Inflammatory macrophage (primary cell): ENCODE measurements at regions not wholly inside any gene's neighbourhood (a gene's known extent, or its start where the extent isn't known, plus 50 kb on each side); places are given as distances from the start of the nearest gene placed in this dataset.
"Not testable (repeated sequence)": the region's sequence is repeated elsewhere in the genome, so short reads cannot be mapped to it uniquely, and the experiment has no call there.

ENCODE experiments used
- DNase-seq, 2 donors: peaks; one replicate each; pipeline ENCODE4 v3.0.0-alpha.2; 2020 to 2022

DNA sequence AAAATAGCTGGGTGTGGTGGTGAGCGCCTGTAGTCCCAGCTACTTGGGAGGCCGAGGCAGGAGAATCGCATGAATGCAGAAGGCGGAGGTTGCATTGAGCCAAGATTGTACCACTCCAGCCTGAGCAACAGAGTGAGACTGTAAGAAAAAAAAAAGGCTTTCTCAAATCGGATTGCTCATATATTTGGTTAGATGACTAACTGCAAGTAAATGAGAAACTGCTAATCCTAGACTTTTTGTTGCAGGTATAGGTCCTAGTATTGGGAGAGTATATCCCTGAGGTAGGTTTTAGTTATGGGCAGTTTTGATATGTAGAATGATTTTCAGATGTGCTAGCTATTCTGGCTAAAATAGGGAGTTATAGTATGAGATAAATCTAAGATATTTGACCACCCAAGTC lies 944.8 kb downstream of the DNAH5 start:
- DNase-seq: no peak

DNA sequence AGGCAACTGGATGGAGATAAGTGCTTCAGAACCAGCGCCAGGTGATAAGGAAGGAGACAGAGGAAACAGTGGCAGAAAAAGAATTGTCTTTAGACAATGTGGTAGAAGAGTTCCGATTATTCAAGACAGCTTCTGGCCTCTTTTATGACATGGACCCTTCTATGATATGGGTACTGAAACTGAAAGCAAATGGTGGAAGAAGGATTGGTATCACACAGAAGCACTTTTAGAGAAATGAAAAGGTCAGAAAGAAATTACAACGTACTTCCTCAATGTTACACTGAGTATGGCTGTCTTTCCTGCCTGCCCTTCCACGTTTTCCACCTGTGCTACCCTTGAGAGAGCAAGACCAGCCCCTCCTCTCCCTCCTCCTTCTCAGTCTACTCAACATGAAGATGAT lies 959.3 kb downstream of the DNAH5 start:
- no peak for DNase-seq

DNA sequence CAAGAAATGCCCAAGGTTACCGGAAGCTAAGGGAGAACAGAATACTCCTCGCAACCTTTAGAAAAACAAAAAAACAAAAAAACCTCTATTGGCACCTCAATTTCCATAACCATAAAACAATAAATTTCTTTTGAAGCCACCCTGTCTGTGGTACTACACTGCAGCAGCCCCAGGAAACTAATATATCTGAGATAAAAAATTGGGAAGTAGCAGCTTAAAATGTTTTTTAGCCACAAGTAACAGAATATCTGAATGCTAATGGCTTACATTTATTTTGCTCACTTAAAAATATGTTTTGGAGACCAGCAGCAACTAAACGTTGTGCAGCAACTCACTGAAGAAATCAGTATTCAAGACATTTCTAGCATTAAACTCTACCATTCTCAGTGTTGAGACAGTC lies 969.6 kb downstream of the DNAH5 start:
- no peak for DNase-seq

DNA sequence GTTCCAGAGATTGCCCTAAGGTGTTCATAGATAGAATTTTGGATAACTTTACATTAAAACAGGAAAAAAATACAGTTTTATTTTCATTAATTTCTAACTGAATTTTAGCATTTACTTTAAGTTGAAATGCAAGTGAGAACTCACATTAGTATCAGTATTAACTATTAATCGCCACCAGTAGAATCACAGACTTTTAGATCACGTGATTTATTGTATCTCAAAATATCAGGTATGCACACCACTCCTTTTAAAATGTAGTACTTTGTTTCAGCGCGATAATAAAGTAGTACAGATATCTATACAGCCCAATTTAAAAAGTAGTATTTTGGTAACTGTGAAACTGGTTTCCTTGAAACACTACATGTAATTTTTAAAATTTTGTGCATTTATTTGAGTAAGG lies 978.7 kb downstream of the DNAH5 start:
- DNase-seq: no peak

DNA sequence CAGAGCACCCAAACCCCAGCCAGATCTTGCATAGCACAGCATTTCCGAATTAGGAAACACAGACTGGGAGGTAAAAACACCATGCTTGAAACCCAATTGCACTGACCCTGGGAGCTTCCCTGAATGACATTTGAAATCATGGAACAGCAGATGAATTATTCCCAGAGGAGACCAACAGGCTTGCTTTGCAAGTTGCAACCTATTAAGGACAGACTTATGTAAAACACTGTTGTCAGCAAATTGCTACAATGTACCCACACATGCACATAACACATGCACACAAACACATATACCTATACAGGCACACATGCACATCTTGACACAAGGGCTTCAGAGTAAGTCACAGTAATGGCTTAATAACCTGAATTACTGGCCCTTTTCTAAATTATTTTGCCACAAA lies 984.8 kb downstream of the DNAH5 start:
- no peak for DNase-seq

DNA sequence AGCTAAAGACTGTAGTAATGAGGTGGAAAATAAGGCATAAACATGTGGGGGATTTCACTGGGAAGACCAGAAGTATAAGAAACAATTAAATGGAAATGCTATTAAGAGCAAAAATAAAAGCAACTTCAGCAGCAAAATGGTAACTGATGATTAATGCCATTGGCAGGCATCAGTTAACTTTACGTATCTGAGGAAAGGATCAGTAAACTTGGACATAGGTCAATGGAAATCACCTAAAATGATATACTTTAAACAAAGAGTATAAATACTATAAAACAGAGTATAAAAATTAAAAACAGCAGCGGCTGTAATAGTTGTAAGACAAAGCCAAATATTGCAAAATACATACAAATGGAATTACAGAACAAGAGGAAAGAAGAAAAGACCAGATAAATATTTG lies 992.1 kb downstream of the DNAH5 start:
- no peak for DNase-seq

DNA sequence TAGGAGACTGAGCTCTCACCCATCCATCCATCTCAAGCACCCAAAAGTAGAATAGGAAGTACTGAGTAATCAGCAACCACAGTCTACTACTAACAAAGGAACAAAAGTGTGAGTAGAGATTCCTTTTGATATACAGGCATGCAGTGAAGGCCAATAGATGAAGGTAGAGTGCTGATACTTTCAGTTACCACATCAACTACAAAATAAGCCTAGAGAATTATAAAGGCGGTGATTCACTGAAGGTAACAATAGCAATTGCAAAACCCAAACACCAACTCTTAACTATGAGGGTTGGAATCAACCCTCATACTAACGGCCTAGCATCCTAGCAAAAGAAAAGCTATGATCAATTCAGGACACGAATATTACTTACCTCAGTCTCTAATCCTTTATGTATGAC lies 992.6 kb downstream of the DNAH5 start:
- no peak for DNase-seq

DNA sequence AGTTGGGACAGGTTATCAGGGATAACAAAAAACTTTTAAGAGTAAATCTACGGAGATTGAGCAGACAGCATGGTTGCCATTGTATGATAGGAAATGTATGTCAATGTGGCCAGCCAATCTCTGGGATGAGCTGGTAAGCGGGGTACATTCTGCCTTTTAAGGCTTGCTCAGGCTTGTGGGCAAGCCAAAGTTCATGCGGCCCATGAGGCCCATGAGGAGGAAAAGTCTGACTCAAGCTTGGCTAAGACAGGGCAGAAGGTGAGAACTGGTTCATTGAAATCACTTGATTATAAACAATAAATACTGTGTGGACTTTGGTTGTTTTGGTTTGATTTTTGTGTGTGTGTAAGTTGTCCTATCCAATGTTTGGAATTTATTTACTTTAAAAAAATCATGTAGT lies 997.1 kb downstream of the DNAH5 start:
- DNase-seq: no peak

DNA sequence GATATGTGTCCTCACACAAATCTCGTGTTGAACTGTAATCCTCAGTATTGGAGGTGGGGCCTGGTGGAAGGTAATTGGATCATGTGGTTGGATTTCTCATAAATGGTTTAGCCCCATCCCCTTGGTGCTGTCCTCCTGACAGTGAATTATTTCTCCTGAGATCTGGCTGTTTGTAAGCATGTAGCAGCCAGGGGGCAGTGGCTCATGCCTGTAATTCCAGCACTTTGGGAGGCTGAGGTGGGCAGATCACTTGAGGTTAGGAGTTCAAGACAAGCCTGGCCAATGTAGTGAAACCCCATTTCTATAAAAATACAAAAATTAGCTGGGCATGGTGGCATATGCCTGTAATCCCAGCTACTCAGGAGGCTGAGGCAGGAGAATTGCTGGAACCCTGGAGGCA lies 999.0 kb downstream of the DNAH5 start:
- not testable (repeated sequence) for DNase-seq

DNA sequence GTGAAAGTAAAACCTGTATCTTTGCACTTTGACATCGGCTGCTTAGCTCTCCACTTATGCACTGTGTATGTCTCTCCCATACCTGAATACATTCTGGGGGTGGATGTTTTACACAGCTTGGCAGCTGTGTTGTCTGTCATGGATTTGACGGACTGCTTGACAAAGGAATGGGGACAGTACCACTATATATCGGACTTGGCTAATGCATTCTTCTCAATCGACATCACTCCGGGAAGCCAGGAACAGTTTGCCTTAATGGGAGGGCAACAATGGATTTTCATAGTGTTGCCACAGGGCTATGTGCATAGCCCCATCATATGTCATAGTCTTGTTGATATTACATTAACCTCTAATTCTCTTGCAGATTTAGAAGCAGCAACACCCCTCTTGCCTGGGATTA lies 1008.3 kb downstream of the DNAH5 start:
- DNase-seq: no peak

DNA sequence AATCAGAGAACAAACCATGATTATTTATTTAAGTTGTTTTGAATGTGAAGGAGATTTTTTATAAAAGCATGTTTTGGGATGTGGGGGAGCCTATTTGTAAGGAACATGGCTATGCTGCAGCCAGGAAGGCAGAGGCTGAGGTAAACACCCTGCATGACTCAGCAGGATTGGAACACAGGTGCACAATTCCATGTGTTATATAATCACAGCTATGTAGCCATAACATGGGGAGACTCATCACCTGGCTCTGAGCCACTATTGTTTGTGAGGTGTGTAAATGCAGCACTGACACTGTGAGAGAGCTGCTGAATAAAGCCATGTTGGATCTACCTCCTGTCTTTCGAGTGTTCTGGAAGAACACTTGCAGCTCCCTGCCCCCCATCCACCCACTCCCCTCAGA lies 1009.8 kb downstream of the DNAH5 start:
- DNase-seq: no peak

DNA sequence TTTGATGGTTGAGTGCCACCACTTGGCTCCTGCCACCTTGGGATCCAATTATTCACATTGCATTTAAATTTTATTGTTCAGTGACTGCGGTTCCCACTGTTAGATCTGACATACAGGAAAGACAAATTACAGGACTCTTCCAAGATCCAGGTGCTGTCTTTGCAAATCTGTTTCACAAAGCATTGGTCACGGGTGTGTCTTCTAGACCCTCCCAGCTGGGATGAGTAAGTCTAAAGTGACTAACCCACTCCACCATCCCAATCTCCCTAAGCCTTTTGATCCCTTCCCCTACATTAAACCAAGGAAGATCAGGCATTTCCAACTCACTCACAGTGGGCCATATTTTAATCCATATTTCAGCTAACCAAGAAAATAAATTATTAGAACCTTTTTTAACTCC lies 1016.3 kb upstream of the CTNND2 start:
- DNase-seq: no peak

DNA sequence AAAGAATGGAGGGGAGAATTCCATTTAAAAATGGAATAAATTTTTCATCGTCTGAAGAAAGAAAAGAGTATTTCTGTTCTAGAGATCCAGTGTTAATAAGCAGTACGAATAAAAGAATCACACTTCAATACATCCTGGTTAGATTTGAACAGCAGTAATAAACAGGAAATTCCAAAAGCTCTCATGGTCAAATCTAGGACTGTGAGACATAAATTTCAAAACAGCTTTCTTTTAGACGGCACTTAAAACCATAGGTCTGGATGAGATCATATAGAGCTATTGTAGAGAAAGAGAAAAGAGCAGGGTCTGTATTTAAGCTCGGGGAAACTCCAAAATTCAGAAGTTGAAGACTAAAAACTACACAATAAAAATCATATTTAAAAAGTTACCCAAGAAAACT lies 1006.9 kb upstream of the CTNND2 start:
- no peak for DNase-seq

DNA sequence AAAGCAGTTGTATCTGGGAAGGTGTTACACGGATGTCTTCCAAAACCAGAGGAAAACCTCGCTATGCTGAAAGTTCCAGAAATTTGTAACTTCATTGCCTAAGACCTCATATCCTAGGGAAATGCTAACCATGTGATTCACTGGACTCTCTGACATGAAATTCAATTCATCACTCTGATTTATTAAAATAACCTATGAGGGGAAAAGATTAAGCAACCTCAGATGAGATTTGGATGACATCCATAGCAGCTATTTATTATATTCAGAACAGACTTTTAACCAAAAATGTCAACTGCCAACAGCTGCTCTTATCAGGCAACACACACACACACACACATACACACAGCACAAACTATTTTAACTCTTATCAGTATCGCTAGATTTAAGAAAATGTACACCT lies 1006.4 kb upstream of the CTNND2 start:
- DNase-seq: no peak

DNA sequence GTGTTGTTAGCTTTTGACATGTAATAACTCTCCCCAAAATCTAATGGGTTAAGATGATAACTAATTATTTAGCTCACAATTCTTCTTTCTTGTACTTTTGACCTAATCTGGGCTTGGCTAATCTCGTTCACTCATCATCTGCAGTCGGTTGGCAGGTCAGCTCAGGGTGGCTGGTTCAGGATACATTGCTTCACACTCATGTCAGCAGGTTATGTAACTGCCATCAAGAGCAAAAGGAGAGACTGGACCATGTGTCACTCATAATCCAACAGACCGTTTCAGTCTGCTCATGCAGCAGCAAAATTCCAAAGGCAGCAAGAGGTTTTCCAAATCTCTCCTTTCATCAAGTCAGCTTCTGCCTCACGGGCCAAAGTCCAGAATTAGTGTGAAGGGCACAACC lies 998.4 kb upstream of the CTNND2 start:
- DNase-seq: no peak

DNA sequence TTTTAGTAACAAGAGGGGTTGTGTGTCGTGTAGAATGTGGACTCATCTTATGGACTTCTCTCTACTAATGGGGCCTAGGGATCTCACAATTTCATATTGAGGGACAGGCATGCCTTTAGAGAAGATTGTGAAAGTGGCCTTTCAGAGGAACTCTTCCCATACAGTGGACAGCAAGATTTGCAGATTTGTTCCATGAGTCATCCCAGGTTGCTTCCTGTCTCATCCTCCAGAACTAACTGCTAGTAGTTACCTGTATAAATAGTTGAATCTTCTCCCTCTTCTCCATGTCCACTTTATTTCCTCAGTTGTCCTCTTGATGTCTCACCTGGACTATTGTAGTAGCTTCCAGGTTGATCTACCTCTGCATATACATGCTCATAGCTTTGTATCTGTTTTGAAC lies 997.5 kb upstream of the CTNND2 start:
- no peak for DNase-seq

DNA sequence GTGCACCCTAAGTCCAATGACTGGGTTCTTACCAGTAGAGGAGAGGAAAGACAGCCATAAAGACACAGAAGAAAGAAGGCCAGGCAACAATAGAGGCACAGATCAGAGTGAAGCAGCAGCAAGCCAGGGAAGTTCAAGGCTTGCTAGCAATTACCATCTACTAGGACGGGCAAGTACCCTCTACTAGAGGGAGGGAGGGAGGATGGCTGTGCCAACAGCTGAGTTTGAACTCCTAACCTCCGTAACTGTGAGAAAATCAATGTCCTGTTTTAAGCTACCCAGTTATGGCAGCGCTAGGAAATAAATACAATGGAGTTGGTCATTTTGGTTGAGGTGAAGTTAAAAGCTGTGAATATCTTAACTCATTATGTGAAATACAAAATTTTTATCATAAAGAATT lies 991.8 kb upstream of the CTNND2 start:
- no peak for DNase-seq

DNA sequence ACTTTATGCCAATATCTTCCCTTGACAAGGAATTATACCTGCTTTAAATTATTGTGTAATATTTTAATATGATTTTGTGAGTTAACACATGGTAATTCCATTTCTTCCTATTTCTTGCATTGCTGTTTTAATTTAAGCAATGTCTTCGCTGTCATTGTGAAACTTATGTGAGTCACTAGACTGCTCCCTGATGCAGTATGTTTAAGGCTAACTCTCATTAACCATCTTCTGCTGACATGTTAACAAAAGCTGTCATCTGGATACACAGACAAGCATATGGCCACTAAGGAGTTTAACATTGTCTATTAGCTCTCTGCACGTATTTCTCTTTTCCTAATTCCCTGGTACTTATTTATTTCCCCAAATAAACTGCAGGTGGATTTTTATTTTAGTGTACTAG lies 980.8 kb upstream of the CTNND2 start:
- no peak for DNase-seq

DNA sequence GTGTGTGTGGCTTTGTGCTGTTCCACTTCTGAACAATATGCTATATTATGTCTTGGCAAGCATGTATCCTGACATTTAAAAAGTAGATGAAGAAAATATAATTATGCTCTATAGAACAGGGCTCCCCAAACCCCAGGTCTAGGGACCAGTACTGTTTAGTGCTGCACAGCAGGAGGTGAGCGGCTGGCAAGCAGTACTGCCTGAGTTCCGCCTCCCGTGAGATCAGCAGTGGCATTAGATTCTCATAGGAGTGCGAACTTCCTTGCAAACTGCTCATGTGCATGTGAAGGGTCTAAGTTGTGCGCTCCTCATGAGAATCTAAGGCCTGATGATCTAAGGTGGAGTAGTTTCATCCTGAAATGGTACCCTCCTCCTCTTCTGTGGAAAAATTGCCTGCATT lies 979.1 kb upstream of the CTNND2 start:
- no peak for DNase-seq

DNA sequence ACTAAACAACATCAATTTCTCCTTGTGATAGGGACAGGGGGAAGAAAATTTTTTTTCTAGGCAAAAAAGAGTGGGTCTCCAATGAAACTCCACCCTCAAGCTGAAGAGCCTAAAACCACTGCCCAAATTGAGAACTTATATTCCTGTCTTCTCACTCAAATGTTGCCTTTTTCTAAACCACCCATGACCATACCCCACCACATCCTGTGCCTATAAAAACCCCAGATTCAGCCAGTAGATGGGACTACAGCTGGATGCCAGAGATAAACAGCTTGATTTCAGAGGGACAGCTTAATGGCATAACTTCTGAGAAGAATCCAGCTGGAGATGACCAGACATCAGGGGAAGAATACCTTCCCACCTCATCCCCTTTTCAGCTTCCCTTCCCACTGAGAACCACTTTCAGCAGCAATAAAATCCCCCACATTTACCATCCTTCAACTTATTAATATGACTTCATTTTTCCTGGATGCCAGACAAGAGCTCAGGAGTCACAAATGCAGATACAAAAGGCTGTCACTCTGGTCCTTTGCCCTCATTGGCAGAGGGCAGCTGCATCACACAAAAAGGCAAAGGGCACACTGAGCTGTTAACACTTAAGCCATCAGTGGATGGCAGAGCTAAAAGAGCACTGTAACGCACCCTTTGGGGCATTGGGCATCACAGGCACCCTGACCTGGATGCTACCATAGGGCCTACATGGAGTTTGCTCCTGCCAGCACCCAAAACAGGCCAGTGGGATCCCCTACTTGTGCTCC lies 972.5 kb upstream of the CTNND2 start:
- no peak for DNase-seq

DNA sequence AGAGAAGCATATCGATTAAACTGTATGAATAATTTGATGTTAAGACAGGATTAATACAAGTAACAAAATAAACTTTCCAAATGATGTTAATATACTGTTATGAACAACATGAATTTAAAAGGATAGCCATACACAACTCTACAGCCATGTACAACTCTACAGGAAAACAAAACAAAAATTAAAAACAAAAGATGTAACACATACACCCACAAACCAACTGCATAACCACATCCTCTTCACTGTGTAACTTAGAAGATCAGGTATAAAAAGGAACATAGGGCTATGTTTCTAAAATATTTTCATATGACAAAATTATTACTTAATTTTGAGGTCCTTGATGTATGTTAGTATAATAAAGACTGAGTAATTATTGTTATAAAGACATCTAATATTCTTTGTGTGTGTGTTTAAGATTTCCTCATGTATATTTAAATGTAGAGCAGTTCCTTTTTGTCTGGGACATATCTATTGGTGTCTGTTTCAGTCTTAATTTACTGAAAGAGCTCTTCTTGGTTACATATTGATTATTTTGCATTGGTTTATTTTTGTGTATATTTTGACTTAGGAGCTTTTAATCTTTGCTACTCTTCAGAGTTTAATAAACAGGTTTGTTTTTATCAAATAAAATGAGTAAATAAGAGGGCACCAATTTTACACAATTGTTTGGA lies 966.8 kb upstream of the CTNND2 start:
- no peak for DNase-seq

DNA sequence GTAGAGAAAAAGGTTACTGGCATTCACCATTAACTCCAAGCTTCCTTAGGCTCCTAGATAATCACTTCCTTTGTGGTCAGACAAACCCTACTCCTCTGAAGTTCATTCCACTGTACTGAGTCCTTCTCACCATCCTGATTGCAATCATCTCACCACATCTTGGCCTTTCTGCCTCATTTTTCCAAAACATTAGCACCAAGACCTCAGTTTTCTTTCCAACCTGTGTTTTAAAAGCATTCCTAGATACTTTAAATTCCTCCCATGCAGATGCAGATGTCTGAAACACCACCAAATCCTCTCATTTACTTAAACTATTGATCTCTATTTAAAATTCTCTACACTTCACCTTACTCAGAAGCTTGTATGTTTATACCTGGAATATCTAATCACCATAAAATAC lies 961.3 kb upstream of the CTNND2 start:
- DNase-seq: no peak

DNA sequence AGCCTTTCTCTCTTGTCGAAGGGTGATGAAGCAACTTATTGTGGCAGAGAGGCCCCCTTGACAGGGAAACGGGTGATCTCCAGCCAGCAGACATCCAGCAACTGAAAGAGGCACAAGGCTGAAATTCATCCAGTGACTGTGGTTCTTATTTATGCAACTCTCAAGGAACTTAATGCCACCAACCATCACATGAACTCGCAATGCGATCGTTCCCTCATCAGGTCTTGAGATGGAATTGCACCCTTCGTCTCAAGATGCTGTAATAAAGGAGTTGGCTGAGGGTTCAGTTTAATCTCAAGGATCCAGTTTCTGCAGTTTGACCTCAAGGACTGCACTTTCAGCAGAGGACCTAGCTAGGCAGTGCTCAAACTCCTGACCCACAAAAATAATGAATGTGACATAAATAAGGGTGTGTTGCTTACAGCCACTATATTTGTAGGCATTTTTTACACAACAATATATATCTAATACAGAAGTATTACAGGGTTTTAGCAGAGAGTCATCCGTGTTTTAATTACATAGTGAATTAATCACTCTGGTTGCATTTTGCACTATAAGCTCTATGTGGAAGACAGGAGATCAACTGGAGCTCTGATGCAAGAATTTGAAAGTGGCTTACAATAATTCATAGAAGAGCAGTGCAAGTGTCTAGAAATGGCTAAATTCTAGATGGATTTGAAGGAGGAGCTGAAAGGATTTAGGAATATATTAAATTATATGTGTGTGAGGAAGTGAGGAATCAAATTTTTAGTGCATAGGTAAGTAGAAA lies 957.8 kb upstream of the CTNND2 start:
- DNase-seq: no peak

DNA sequence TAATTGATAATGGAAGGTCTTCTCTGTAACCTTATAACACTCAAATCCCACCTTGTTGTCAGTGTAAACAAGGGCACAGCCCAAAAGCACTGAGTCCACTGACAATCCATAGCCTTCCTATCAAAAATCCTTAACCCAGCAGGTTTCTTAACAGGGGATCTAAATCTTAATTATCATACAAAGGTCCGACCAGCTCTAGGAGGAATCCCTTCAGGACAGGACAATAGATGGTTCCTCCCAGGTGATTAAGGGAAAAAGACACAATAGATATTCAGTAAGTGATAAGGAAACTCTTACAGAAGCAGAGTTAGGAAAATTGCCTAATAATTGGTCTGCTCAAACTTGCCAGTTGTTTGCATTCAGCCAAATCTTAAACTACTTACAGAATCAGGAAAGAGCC lies 951.9 kb upstream of the CTNND2 start:
- DNase-seq: not testable (repeated sequence)
